GM12878 (cell line): ENCODE measurements at regions not wholly inside any gene's neighbourhood (a gene's known extent, or its start where the extent isn't known, plus 50 kb on each side); places are given as distances from the start of the nearest gene placed in this dataset.
"Not testable (repeated sequence)": the region's sequence is repeated elsewhere in the genome, so short reads cannot be mapped to it uniquely, and the experiment has no call there.

Experiments
- ATAC-seq: fragments of 200-7000 bp; cut with Tn5 transposase; 3 replicates; pipeline ENCODE4 v1.9.1; 2020; ENCODE audit warnings: mild to moderate bottlenecking, moderate library complexity
- BruUV-seq: library from RNA; stranded (reverse); fragments of 400-500 nt; replicated peaks from 2 replicates; lab custom pipeline; 2021; lab: Mats Ljungman, UMichigan
- CTCF ChIA-PET: fragments of 300-600 bp; sonication (Branson Sonifier 250); formaldehyde crosslinking; extraction: SDS; loops from one replicate; lab custom pipeline; 2021; ENCODE audit warnings: inconsistent platforms; lab: Yijun Ruan, JAX
- POLR2A ChIA-PET: fragments of 350-600 bp; formaldehyde crosslinking; extraction: SDS; loops from one replicate; lab custom pipeline; 2021; ENCODE audit warnings: inconsistent platforms; lab: Charles Lee
- RAD21 ChIA-PET: fragments of 300-600 bp; sonication (Branson Sonifier 250); formaldehyde crosslinking; loops from one replicate; lab custom pipeline; 2023; ENCODE audit warnings: antibody characterized with exemption; ENCODE audit not compliant: unreplicated experiment; lab: Charles Lee
- SMC1A ChIA-PET: fragments of 300-600 bp; sonication (Branson Sonifier 250); formaldehyde crosslinking; loops from one replicate; lab custom pipeline; 2023; ENCODE audit not compliant: unreplicated experiment, uncharacterized antibody; lab: Charles Lee
- DNase-seq: peaks from one replicate; pipeline ENCODE4 v3.0.0-alpha.2; 2011; ENCODE audit warnings: low read depth, low spot score
- FAIRE-seq: peaks from 3 replicates; lab custom pipeline; 2011; peaks lifted over from hg19 to GRCh38; lab: Jason Lieb, UNC
- H2AFZ ChIP-seq: 2 replicates; pipeline ENCODE4 v1.6.0; 2011; ENCODE audit warnings: low read depth, low read length, control low read depth; ENCODE audit not compliant: control insufficient read depth
- H3K27ac ChIP-seq: 2 replicates; pipeline ENCODE4 v1.5.1; 2011; ENCODE audit warnings: control low read depth; ENCODE audit not compliant: control insufficient read depth, insufficient read depth
- H3K27me3 ChIP-seq, 2 experiments: replicated peaks in 1 of 2; 2 replicates each; pipeline versions ENCODE4 v1.6.0 to v1.6.1; 2011; ENCODE audit warnings: low read length in 1 of 2; ENCODE audit not compliant: control insufficient read depth in 2 of 2, insufficient read depth in 2 of 2
- H3K36me3 ChIP-seq, 2 experiments: 2 replicates each; pipeline ENCODE4 v1.5.1; 2011; ENCODE audit warnings: low read length in 1 of 2; ENCODE audit not compliant: control insufficient read depth in 2 of 2, insufficient read depth in 2 of 2
- H3K4me1 ChIP-seq: 2 replicates; pipeline ENCODE4 v1.6.1; 2011; ENCODE audit warnings: mild to moderate bottlenecking, low read length, moderate library complexity, mixed read lengths; ENCODE audit not compliant: control insufficient read depth, insufficient read depth
- H3K4me2 ChIP-seq: 2 replicates; pipeline ENCODE4 v1.6.0; 2011; ENCODE audit warnings: control low read depth; ENCODE audit not compliant: control insufficient read depth, insufficient read depth
- H3K4me3 ChIP-seq: fragments of 200-600 bp; sonication (generic); 2 replicates; pipeline ENCODE4 v1.5.1; 2016
- H3K79me2 ChIP-seq: 2 replicates; pipeline ENCODE4 v1.6.0; 2011; ENCODE audit warnings: low read length; ENCODE audit not compliant: control insufficient read depth, insufficient read depth
- H3K9ac ChIP-seq: 2 replicates; pipeline ENCODE4 v1.8.0; 2011; ENCODE audit warnings: low read length, control low read depth, mixed read lengths; ENCODE audit not compliant: control insufficient read depth, insufficient read depth
- H3K9me3 ChIP-seq: replicated peaks from 3 replicates; pipeline ENCODE4 v1.5.1; 2011; ENCODE audit warnings: mild to moderate bottlenecking, low read length; ENCODE audit not compliant: control insufficient read depth, insufficient read depth
- H4K20me1 ChIP-seq: 2 replicates; pipeline ENCODE4 v1.6.0; 2011; ENCODE audit not compliant: control insufficient read depth, insufficient read depth
- WGBS: methylation state at CpG from one replicate; pipeline ENCODE4 v1.1.6; 2016; ENCODE audit warnings: low lambda C conversion rate; ENCODE audit not compliant: insufficient replicate concordance, insufficient coverage; ENCODE audit errors: missing lambda C conversion rate; 5-methylcytosine and 5-hydroxymethylcytosine counted together
- in situ Hi-C: fragments of 300-500 bp; cut with MboI; formaldehyde crosslinking; loops from 9 replicates; pipeline ENCODE4 v1.14.3; 2018; ENCODE audit warnings: mixed read lengths
- intact Hi-C: fragments of 100-400 bp; cut with micrococcal nuclease; formaldehyde crosslinking; loops from one replicate; pipeline ENCODE4 v1.14.2; 2022; ENCODE audit not compliant: unreplicated experiment

- in situ Hi-C loops, RAD21 ChIA-PET, H3K27me3 ChIP-seq, CTCF ChIA-PET, H3K9me3 ChIP-seq, BruUV-seq, DNase-seq, H3K4me1 ChIP-seq, H3K36me3 ChIP-seq, FAIRE-seq, H3K9ac ChIP-seq, intact Hi-C loops, H3K79me2 ChIP-seq, H4K20me1 ChIP-seq, H3K4me3 ChIP-seq, ATAC-seq, POLR2A ChIA-PET, SMC1A ChIA-PET, H3K4me2 ChIP-seq, H2AFZ ChIP-seq, H3K27ac ChIP-seq: not testable (repeated sequence)
- WGBS: 0% methylated on average over 3 of the region's 8 CpGs
These were observed 143.8 kb downstream of the OR4F15 start for GRCh38 chr15:101955840-101956239.

- POLR2A ChIA-PET, H3K27ac ChIP-seq, DNase-seq, H3K4me2 ChIP-seq, H3K79me2 ChIP-seq, H2AFZ ChIP-seq, CTCF ChIA-PET, H3K9ac ChIP-seq, H3K36me3 ChIP-seq, FAIRE-seq, H3K4me1 ChIP-seq, H3K4me3 ChIP-seq, in situ Hi-C loops, RAD21 ChIA-PET, BruUV-seq, ATAC-seq, H3K9me3 ChIP-seq, H3K27me3 ChIP-seq, H4K20me1 ChIP-seq, SMC1A ChIA-PET, intact Hi-C loops: not testable (repeated sequence)
- WGBS: 50% methylated on average over 3 of the region's 4 CpGs
These were observed 146.7 kb downstream of the OR4F15 start for GRCh38 chr15:101958656-101959055.
